Thyroid gland (tissue), 4 donors: ENCODE measurements at regions not wholly inside any gene's neighbourhood (a gene's known extent, or its start where the extent isn't known, plus 50 kb on each side); places are given as distances from the start of the nearest gene placed in this dataset.

Experiments used
- POLR2A ChIP-seq, 2 donors: fragments of 450-650 bp; IDR thresholded peaks; one replicate each; pipeline ENCODE4 v1.6.1; 2017; ENCODE audit warnings: antibody characterized with exemption in 2 of 2, mild to moderate bottlenecking in 2 of 2, moderate library complexity in 1 of 2
- TF ChIP-seq, protein P1 (sequence below), 6 experiments: fragments of 200-600 bp in 3 of 6; fragments of 450-650 bp in 3 of 6; sonication (generic) in 3 of 6; IDR thresholded peaks; one replicate each; pipeline ENCODE4 v1.5.1; 2016 to 2019; ENCODE audit warnings: antibody characterized with exemption in 6 of 6, mild to moderate bottlenecking in 2 of 6, inconsistent platforms in 1 of 6, moderate library complexity in 1 of 6

- TF ChIP-seq, protein P1, sequence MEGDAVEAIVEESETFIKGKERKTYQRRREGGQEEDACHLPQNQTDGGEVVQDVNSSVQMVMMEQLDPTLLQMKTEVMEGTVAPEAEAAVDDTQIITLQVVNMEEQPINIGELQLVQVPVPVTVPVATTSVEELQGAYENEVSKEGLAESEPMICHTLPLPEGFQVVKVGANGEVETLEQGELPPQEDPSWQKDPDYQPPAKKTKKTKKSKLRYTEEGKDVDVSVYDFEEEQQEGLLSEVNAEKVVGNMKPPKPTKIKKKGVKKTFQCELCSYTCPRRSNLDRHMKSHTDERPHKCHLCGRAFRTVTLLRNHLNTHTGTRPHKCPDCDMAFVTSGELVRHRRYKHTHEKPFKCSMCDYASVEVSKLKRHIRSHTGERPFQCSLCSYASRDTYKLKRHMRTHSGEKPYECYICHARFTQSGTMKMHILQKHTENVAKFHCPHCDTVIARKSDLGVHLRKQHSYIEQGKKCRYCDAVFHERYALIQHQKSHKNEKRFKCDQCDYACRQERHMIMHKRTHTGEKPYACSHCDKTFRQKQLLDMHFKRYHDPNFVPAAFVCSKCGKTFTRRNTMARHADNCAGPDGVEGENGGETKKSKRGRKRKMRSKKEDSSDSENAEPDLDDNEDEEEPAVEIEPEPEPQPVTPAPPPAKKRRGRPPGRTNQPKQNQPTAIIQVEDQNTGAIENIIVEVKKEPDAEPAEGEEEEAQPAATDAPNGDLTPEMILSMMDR (IDR thresholded peaks at IDR 0.05), result no peak
- TF ChIP-seq POLR2A (IDR thresholded peaks at IDR 0.05), result no peak
Observed at GRCh38 chr7:148480479-148481146, 110.0 kb upstream of the C7orf33 start.
